GM23338 (cell line): ENCODE measurements at regions not wholly inside any gene's neighbourhood (a gene's known extent, or its start where the extent isn't known, plus 50 kb on each side); places are given as distances from the start of the nearest gene placed in this dataset.
"Not testable (repeated sequence)": the region's sequence is repeated elsewhere in the genome, so short reads cannot be mapped to it uniquely, and the experiment has no call there.

Experiments
- ATAC-seq: fragments of 200-7000 bp; cut with Tn5 transposase; 3 replicates; pipeline ENCODE4 v1.9.1; 2020
- DNase-seq: peaks from one replicate; pipeline ENCODE4 v3.0.0-alpha.2; 2015; ENCODE audit warnings: low spot score
- H2AFZ ChIP-seq: fragments of 200-600 bp; sonication (generic); 2 replicates; pipeline ENCODE4 v1.8.0; 2016; ENCODE audit warnings: antibody characterized with exemption, mild to moderate bottlenecking, moderate library complexity
- H3F3A ChIP-seq: fragments of 200-600 bp; sonication (generic); replicated peaks from 2 replicates; pipeline ENCODE4 v1.8.0; 2017; ENCODE audit warnings: antibody characterized with exemption, mixed run types, low read depth
- H3K27ac ChIP-seq: fragments of 200-600 bp; sonication (generic); 2 replicates; pipeline ENCODE4 v1.6.1; 2016; ENCODE audit warnings: low read depth
- H3K27me3 ChIP-seq: fragments of 200-600 bp; sonication (generic); 2 replicates; pipeline ENCODE4 v1.8.0; 2016; ENCODE audit warnings: mild to moderate bottlenecking, mixed run types, moderate library complexity; ENCODE audit not compliant: insufficient read depth
- H3K36me3 ChIP-seq: fragments of 200-600 bp; sonication (generic); 2 replicates; pipeline ENCODE4 v1.8.0; 2016; ENCODE audit warnings: mild to moderate bottlenecking; ENCODE audit not compliant: insufficient read depth
- H3K4me1 ChIP-seq: fragments of 200-600 bp; sonication (generic); 2 replicates; pipeline ENCODE4 v1.8.0; 2016; ENCODE audit warnings: mild to moderate bottlenecking, moderate library complexity; ENCODE audit not compliant: insufficient read depth
- H3K4me2 ChIP-seq: fragments of 200-600 bp; sonication (generic); 2 replicates; pipeline ENCODE4 v1.7.1; 2017; ENCODE audit warnings: mixed run types
- H3K4me3 ChIP-seq: fragments of 200-600 bp; sonication (generic); 2 replicates; pipeline ENCODE4 v1.6.1; 2016; ENCODE audit warnings: mixed run types
- H3K79me2 ChIP-seq: fragments of 200-600 bp; sonication (generic); replicated peaks from 2 replicates; pipeline ENCODE4 v1.8.0; 2017; ENCODE audit warnings: mild to moderate bottlenecking; ENCODE audit not compliant: insufficient read depth
- H3K9me2 ChIP-seq: fragments of 200-600 bp; sonication (generic); 2 replicates; pipeline ENCODE4 v1.8.0; 2017; ENCODE audit not compliant: insufficient read depth
- H4K20me1 ChIP-seq: fragments of 200-600 bp; sonication (generic); replicated peaks from 2 replicates; pipeline ENCODE4 v1.8.0; 2017; ENCODE audit warnings: mild to moderate bottlenecking; ENCODE audit not compliant: insufficient read depth
- H3K27ac Mint-ChIP-seq: 2 replicates; pipeline ENCODE4 v1.8.0; 2020; ENCODE audit warnings: inconsistent platforms, mild to moderate bottlenecking, moderate library complexity, mixed read lengths
- H3K27me3 Mint-ChIP-seq: 3 replicates; pipeline ENCODE4 v1.8.0; 2022; ENCODE audit warnings: low read depth, mild to moderate bottlenecking, moderate library complexity, mixed read lengths, inconsistent platforms; ENCODE audit not compliant: insufficient read depth, poor library complexity
- H3K36me3 Mint-ChIP-seq: 3 replicates; pipeline ENCODE4 v1.8.0; 2021; ENCODE audit warnings: low read depth, mild to moderate bottlenecking, inconsistent platforms, moderate library complexity, mixed read lengths
- H3K4me1 Mint-ChIP-seq: 3 replicates; pipeline ENCODE4 v1.8.0; 2020; ENCODE audit warnings: mild to moderate bottlenecking, inconsistent platforms, mixed read lengths
- H3K4me3 Mint-ChIP-seq: 3 replicates; pipeline ENCODE4 v1.8.0; 2021; ENCODE audit warnings: moderate library complexity, mild to moderate bottlenecking, inconsistent platforms, mixed read lengths
- H3K9me3 Mint-ChIP-seq: 3 replicates; pipeline ENCODE4 v1.8.0; 2020; ENCODE audit warnings: moderate library complexity, mild to moderate bottlenecking, inconsistent platforms, mixed read lengths

DNA sequence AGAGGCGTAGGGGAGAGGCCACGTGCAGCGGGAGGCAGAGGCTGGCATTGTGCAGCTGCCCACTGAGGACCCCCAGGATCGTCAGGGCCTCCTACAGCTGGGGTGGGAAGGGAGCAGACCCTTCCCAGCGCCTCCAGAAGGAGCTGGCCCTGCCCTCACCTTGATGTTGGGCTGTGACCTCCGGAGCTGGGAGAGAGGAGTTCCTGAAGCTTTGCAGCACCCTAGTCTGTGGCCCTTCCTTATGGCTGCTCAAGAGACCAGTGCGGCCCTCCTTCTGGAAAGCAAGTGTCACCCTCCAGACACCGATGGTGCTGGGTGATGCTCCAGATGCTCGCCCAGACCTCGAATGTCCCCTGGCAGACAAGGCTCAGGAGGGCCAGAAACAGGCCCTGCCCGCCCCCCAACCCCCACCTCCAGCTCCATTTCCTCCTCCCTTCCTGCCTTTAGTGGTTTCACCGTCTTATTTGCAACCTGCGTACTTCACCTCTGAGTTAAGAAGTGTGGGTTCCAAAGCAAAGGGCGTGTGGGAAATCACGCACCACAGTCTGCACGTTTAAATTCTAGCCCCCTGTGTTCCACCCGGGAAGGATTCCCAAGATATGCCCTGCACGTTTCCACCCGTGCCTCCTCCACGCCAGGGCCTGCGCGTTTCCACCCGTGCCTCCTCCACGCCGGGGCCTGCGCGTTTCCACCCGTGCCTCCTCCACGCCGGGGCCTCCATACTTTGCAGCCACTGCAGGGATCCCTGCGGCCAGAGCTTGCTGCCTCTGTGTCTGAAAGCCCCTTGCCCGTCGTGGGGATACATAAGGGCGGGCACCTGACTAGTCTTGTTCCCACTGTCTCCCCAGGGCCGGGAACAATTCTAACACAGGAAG lies 152.6 kb downstream of the NPIPB11 start:
- not testable (repeated sequence) for H3K4me1 ChIP-seq, H3K4me3 ChIP-seq, H3K27ac ChIP-seq, H3K9me3 Mint-ChIP-seq, H3K27me3 Mint-ChIP-seq, H3K36me3 Mint-ChIP-seq, H3K9me2 ChIP-seq, H3K4me2 ChIP-seq, H3K27me3 ChIP-seq, H2AFZ ChIP-seq, H3K27ac Mint-ChIP-seq, H3F3A ChIP-seq, ATAC-seq, DNase-seq, H3K4me3 Mint-ChIP-seq, H3K36me3 ChIP-seq, H4K20me1 ChIP-seq, H3K79me2 ChIP-seq
- peaks cover 17% of the 10 kb centered on the region for H3K4me1 Mint-ChIP-seq

- H2AFZ ChIP-seq, H3K27ac Mint-ChIP-seq, H3K4me1 ChIP-seq, H3K27ac ChIP-seq, H3K9me2 ChIP-seq, H3K4me3 ChIP-seq, H4K20me1 ChIP-seq, H3K36me3 Mint-ChIP-seq, H3K27me3 Mint-ChIP-seq, H3K4me3 Mint-ChIP-seq, H3K27me3 ChIP-seq, DNase-seq, H3K36me3 ChIP-seq, H3K9me3 Mint-ChIP-seq, H3K79me2 ChIP-seq, H3K4me2 ChIP-seq, H3F3A ChIP-seq, ATAC-seq: not testable (repeated sequence)
- H3K4me1 Mint-ChIP-seq: peaks cover 17% of the 10 kb centered on the region
Measured at GRCh38 chr16:29253066-29253590, 153.4 kb downstream of the NPIPB11 start.

- H3F3A ChIP-seq, H3K36me3 ChIP-seq, H3K4me3 ChIP-seq, H3K9me3 Mint-ChIP-seq, H3K27me3 ChIP-seq, ATAC-seq, H3K36me3 Mint-ChIP-seq, H3K79me2 ChIP-seq, H3K27me3 Mint-ChIP-seq, H3K27ac Mint-ChIP-seq, H2AFZ ChIP-seq, H3K4me1 ChIP-seq, H3K4me2 ChIP-seq, H3K4me3 Mint-ChIP-seq, H3K9me2 ChIP-seq, DNase-seq, H3K27ac ChIP-seq, H4K20me1 ChIP-seq: not testable (repeated sequence)
- H3K4me1 Mint-ChIP-seq: peaks cover 17% of the 10 kb centered on the region
Measured at GRCh38 chr16:29252311-29252710, 154.2 kb downstream of the NPIPB11 start.

GRCh38 chr16:29251571-29252011 lies 154.9 kb downstream of the NPIPB11 start:
- H3K4me1 ChIP-seq, H3K79me2 ChIP-seq, H3K36me3 Mint-ChIP-seq, H3F3A ChIP-seq, H3K4me3 ChIP-seq, H3K4me3 Mint-ChIP-seq, H3K36me3 ChIP-seq, H3K27me3 ChIP-seq, H3K27ac ChIP-seq, H4K20me1 ChIP-seq, H3K9me2 ChIP-seq, H3K27me3 Mint-ChIP-seq: not testable (repeated sequence)
- H3K4me1 Mint-ChIP-seq: peaks cover 12% of the 10 kb centered on the region
- H3K9me3 Mint-ChIP-seq: peaks cover 12% of the 10 kb centered on the region; the same call in 2 of the 3 replicates
- Histone ChIP-seq H3K4me2 (peak overlapping the region; percentile 43; the same call in 1 of the 2 replicates), H2AFZ (peak overlapping the region; percentile 59; the same call in 1 of the 2 replicates)
- peak overlapping the region; percentile 50; the same call in 1 of the 2 replicates for H3K27ac Mint-ChIP-seq
- peak; percentile 78 for ATAC-seq
- DNase-seq: peak; percentile 80

DNA sequence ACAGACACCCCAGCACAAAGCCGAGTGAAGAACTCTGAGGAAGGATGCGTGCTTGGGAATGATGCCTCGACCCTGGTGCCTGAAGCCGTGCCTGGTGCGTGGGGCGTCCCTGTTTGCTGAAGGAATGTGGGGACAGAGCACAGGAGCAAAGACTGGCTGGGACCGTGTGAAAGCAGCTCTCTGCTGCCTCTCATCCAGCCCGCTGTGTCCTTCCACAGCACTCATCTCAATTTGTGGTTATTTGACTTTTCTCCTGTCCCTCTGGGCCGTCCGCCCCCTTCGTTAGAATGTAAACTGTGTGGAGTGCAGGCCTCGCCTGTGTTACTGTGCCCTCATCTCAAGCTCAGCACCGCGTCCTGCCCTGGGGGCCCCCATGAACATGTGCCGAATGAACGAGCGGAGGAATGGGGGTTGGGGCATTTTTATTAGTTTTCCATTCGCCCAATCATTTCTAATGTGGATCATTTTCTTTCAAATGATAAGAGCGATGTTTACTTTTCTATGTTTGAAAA lies 155.5 kb downstream of the NPIPB11 start:
- peaks cover 11% of the 10 kb centered on the region for H3K4me1 Mint-ChIP-seq

GRCh38 chr16:29250469-29250868 lies 156.0 kb downstream of the NPIPB11 start:
- H3K27me3 ChIP-seq, H3F3A ChIP-seq, H3K36me3 Mint-ChIP-seq, H3K9me2 ChIP-seq, H3K4me3 ChIP-seq, H3K27ac ChIP-seq, H2AFZ ChIP-seq, ATAC-seq, H3K4me1 ChIP-seq, H3K27me3 Mint-ChIP-seq, H3K4me3 Mint-ChIP-seq, H3K27ac Mint-ChIP-seq, H3K79me2 ChIP-seq, H3K4me2 ChIP-seq, DNase-seq, H3K36me3 ChIP-seq, H4K20me1 ChIP-seq: not testable (repeated sequence)
- peaks cover 20% of the 10 kb centered on the region; the same call in 2 of the 3 replicates for H3K9me3 Mint-ChIP-seq
- peaks cover 11% of the 10 kb centered on the region for H3K4me1 Mint-ChIP-seq

More for the DNA sequence above, 155.5 kb downstream of the NPIPB11 start:
- not testable (repeated sequence) for H3K4me3 Mint-ChIP-seq, H3K36me3 Mint-ChIP-seq, H3K27ac ChIP-seq, H3K27me3 Mint-ChIP-seq, H3K9me2 ChIP-seq, H3K4me3 ChIP-seq, H3K4me1 ChIP-seq, H3K36me3 ChIP-seq, H4K20me1 ChIP-seq, H3F3A ChIP-seq, H3K27me3 ChIP-seq, DNase-seq, H3K79me2 ChIP-seq
- H3K4me2 ChIP-seq: peak overlapping the region; percentile 43; the same call in 1 of the 2 replicates
- H3K9me3 Mint-ChIP-seq: peaks cover 16% of the 10 kb centered on the region; the same call in 2 of the 3 replicates
- peak overlapping the region; percentile 50; the same call in 1 of the 2 replicates for H3K27ac Mint-ChIP-seq
- ATAC-seq: peak; percentile 18
- peak overlapping the region; percentile 59; the same call in 1 of the 2 replicates for H2AFZ ChIP-seq
